KOPT-K1 (cell line): ENCODE measurements at regions not wholly inside any gene's neighbourhood (a gene's known extent, or its start where the extent isn't known, plus 50 kb on each side); places are given as distances from the start of the nearest gene placed in this dataset.

Experiments used
- H3K27ac ChIP-seq: fragments of 200-600 bp; sonication (generic); 2 replicates; pipeline ENCODE4 v1.5.1; 2016; ENCODE audit warnings: antibody characterized with exemption, mild to moderate bottlenecking, low read depth, low read length; ENCODE audit not compliant: poor library complexity, severe bottlenecking
- H3K36me3 ChIP-seq: fragments of 200-600 bp; sonication (generic); 2 replicates; pipeline ENCODE4 v1.5.1; 2017; ENCODE audit warnings: antibody characterized with exemption, mild to moderate bottlenecking, low read length, moderate library complexity; ENCODE audit not compliant: insufficient read depth
- H3K9me3 ChIP-seq: fragments of 200-600 bp; sonication (generic); 2 replicates; pipeline ENCODE4 v1.5.1; 2017; ENCODE audit warnings: antibody characterized with exemption, low read length, mild to moderate bottlenecking; ENCODE audit not compliant: insufficient read depth, poor library complexity, severe bottlenecking

DNA sequence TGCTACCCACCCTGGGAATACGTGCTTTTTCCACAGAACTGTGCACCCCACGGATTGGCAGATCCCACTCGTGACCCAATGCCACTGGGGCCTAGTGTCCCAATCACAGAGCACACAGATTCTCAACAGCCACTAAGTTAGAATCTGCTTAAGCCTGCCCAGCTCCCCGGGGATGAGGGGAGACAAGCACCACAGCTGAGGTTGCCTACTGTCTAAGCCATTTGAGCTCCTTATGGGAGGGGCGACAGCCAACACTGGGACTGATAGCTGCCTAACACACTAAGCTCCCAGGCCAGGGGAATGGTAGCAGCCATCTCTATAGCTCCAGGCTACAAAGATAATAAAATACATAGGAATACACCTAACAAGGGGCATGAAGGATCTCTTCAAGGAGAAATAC is 93.5 kb upstream of the GUCY1A1 start:
- Histone ChIP-seq H3K9me3 (no peaks in the 10 kb centered on the region), H3K27ac (no peak overlapping the region), H3K36me3 (no peaks in the 10 kb centered on the region)

- no peaks in the 10 kb centered on the region for H3K9me3 ChIP-seq
- no peak overlapping the region for H3K27ac ChIP-seq
- no peaks in the 10 kb centered on the region for H3K36me3 ChIP-seq
Measured at GRCh38 chr4:155572106-155572703, 94.4 kb upstream of the GUCY1A1 start.

DNA sequence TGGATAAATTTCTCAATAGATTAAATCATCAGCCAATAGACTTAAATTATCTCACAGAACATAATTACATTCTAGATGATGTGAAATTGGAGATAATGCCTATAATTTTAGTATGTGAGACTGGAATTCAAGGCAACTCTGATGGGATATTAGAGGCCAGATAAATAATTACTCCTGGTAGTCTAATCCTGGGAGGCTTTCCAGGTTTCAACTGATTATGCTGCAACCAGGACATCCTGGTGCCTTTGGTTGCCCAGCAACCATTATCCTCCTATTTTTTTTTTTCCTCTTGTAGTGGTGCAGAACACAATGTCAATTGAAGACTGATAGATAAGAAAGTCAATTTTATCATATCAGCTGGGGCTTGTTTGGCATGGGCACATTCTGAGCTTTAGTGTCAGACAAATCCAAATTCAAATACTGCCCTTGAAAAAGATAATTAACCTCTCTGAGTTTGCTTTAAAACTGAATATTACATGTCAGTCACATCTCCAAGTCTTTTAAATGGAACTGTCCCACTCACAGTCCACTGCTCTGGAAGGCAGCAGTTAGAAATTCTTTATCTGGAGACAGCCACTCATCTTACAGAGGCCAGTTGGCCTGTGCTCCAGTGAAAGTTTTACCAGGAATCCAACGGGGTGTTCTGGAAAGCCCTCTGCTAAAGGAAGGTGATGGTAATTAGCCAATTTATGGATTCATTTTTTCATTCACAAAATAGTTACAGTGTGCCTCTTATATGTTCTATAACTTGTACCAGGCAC is 95.3 kb upstream of the GUCY1A1 start:
- H3K36me3 ChIP-seq, result no peaks in the 10 kb centered on the region
- no peaks in the 10 kb centered on the region for H3K9me3 ChIP-seq
- no peak overlapping the region for H3K27ac ChIP-seq

- Histone ChIP-seq H3K27ac (no peak overlapping the region), H3K36me3 (no peaks in the 10 kb centered on the region), H3K9me3 (no peaks in the 10 kb centered on the region)
Measured at GRCh38 chr4:155570661-155571060, 96.0 kb upstream of the GUCY1A1 start.

DNA sequence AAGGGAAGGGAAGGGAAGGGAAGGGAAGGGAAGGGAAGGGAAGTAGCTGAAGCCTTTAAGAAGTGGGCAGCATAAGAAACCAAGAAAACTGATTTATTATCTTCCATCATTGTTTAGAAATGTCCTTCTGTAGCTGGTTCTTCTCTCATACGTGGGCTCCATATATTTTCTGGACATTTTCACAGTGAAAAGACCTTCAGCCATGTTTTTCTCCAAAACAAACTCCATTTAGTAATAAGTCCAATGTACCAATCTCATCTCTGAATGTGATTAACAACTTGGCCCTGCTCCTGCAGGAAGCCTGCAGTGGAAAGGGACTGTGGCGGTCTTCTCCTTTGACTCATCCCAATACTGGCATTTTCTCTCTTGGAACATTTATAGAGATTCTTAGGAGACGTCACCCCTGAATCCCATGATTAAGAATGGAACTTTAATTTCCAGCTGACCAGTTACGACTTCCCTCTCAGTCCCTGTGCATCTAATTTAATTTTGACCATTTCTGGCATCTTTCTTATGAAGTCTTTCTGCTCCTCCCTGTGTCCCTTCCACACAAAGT is 96.6 kb upstream of the GUCY1A1 start:
- Histone ChIP-seq H3K9me3 (no peaks in the 10 kb centered on the region), H3K36me3 (no peaks in the 10 kb centered on the region), H3K27ac (no peak overlapping the region)

- Histone ChIP-seq H3K36me3 (no peaks in the 10 kb centered on the region), H3K9me3 (no peaks in the 10 kb centered on the region), H3K27ac (no peak overlapping the region)
Measured at GRCh38 chr4:155569471-155569870, 97.2 kb upstream of the GUCY1A1 start.

- Histone ChIP-seq H3K36me3 (no peaks in the 10 kb centered on the region), H3K9me3 (no peaks in the 10 kb centered on the region), H3K27ac (no peak overlapping the region)
Measured at GRCh38 chr4:155568641-155569220, 97.9 kb upstream of the GUCY1A1 start.

GRCh38 chr4:155566354-155566753 is 100.3 kb upstream of the GUCY1A1 start:
- Histone ChIP-seq H3K9me3 (no peaks in the 10 kb centered on the region), H3K27ac (no peak overlapping the region), H3K36me3 (no peaks in the 10 kb centered on the region)

GRCh38 chr4:155565776-155566175 is 100.9 kb upstream of the GUCY1A1 start:
- Histone ChIP-seq H3K36me3 (no peaks in the 10 kb centered on the region), H3K9me3 (no peaks in the 10 kb centered on the region), H3K27ac (no peak overlapping the region)

DNA sequence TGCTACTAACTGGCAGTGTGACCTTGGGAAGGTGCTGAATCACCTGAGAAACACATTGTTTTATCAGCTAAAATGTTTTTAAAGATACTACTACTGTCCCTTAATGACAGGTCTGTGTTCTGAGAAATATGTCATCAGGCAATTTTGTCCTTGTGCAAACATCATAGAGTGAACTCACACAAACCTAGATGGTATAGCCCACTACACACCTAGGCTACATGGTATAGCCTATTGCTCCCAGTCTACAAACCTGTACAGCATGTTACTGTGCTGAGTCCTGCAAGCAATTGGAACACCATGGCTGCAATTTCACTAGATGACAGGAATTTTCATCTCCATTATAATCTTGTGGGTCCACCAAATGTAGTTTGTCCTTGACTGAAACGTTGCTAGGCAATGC is 101.3 kb upstream of the GUCY1A1 start:
- no peaks in the 10 kb centered on the region for H3K36me3 ChIP-seq
- H3K27ac ChIP-seq, result no peak overlapping the region
- H3K9me3 ChIP-seq, result no peaks in the 10 kb centered on the region

DNA sequence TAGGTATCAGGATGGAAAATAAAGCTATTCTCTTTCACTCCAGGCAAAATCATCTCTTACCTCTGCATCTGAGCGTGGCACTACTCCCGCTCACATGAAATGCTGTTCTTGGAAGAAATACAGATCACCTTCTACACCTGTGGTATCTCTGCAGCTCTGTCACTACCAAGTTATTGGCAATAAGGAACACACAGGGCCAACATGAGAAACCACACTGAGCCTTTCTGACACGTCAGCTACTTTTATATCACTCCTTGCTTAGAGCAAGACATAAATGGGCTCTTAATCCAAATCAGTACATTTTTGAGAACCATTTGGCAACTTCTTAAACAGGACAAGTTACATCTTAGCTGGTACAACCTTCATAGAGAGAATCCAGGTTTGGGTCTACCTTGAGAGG is 101.8 kb upstream of the GUCY1A1 start:
- Histone ChIP-seq H3K27ac (no peak overlapping the region), H3K36me3 (no peaks in the 10 kb centered on the region), H3K9me3 (no peaks in the 10 kb centered on the region)

- H3K36me3 ChIP-seq, result no peaks in the 10 kb centered on the region
- no peak overlapping the region for H3K27ac ChIP-seq
- no peaks in the 10 kb centered on the region for H3K9me3 ChIP-seq
Measured at GRCh38 chr4:155564086-155564485, 102.6 kb upstream of the GUCY1A1 start.

GRCh38 chr4:155559915-155560314 is 106.7 kb upstream of the GUCY1A1 start:
- no peaks in the 10 kb centered on the region for H3K9me3 ChIP-seq
- H3K36me3 ChIP-seq, result no peaks in the 10 kb centered on the region
- H3K27ac ChIP-seq, result no peak overlapping the region

- H3K36me3 ChIP-seq, result no peaks in the 10 kb centered on the region
- no peak overlapping the region for H3K27ac ChIP-seq
- no peaks in the 10 kb centered on the region for H3K9me3 ChIP-seq
Measured at GRCh38 chr4:155552180-155552579, 114.5 kb upstream of the GUCY1A1 start.

DNA sequence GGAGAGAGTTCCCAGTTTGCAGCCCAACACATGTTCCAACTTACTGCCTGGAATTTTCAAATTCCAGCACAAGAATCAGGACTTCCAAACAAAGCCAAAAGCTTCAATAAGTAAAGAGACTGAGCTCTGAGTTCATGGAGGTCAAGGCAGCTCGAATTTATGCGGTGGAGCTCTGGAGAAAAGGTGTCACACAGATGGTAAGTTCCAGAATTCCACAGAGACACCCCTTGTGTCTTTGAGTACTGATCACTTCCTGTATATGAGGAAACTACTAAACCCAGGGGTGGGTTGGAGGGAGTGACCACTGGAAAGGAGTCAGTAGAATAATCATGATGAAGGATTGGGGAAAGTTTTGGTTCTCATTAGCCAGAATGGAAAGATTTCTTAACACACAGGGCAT is 118.5 kb upstream of the GUCY1A1 start:
- Histone ChIP-seq H3K9me3 (peaks cover 10% of the 10 kb centered on the region), H3K36me3 (no peaks in the 10 kb centered on the region), H3K27ac (no peak overlapping the region)
